Neural crest cell (in vitro differentiated cells): ENCODE measurements at regions not wholly inside any gene's neighbourhood (a gene's known extent, or its start where the extent isn't known, plus 50 kb on each side); places are given as distances from the start of the nearest gene placed in this dataset.
"Not testable (repeated sequence)": the region's sequence is repeated elsewhere in the genome, so short reads cannot be mapped to it uniquely, and the experiment has no call there.

ENCODE experiments used
- DNase-seq: peaks from one replicate; pipeline ENCODE4 v3.0.0; 2021; ENCODE audit warnings: low read depth, mixed read lengths, low spot score
- H3K27ac Mint-ChIP-seq: one replicate; pipeline ENCODE4 v1.8.0; 2021; ENCODE audit warnings: mild to moderate bottlenecking, mixed read lengths; ENCODE audit not compliant: unreplicated experiment
- H3K27me3 Mint-ChIP-seq: 2 replicates; pipeline ENCODE4 v1.8.0; 2021; ENCODE audit warnings: low read depth, mild to moderate bottlenecking, mixed read lengths
- H3K36me3 Mint-ChIP-seq: 2 replicates; pipeline ENCODE4 v1.8.0; 2021; ENCODE audit warnings: low read depth, mild to moderate bottlenecking, mixed read lengths
- H3K4me1 Mint-ChIP-seq: 2 replicates; pipeline ENCODE4 v1.8.0; 2021; ENCODE audit warnings: mixed read lengths
- H3K4me3 Mint-ChIP-seq: one replicate; pipeline ENCODE4 v1.8.0; 2021; ENCODE audit warnings: mild to moderate bottlenecking, mixed read lengths
- H3K9me3 Mint-ChIP-seq: 2 replicates; pipeline ENCODE4 v1.8.0; 2021; ENCODE audit warnings: mixed read lengths
- TF ChIP-seq, protein P1 (sequence below): fragments of 200-600 bp; sonication (generic); conservative IDR thresholded peaks from 2 replicates; pipeline ENCODE4 v1.5.0; 2021; ENCODE audit warnings: antibody characterized with exemption, mild to moderate bottlenecking

DNA sequence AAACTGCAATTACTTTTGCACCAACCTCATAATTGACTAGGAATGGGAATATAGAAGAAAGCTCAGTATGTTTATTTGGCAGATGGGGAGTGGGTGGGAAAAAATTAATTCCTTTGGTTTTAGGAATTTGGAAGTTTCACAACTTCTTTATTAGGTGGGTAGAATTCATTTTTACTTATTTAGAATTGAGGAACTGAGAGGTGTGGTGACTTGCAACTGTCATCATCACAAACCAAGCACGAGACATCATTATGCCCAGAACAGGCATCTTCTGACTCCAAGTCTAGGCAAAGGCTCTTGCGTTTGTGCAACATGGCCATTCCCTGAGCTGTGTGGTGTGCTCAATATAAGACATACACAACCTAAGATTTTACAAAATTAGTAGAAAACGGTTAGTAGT lies 380.0 kb downstream of the ATP23 start:
- H3K36me3 Mint-ChIP-seq = peaks cover 3% of the 10 kb centered on the region
- H3K27ac Mint-ChIP-seq = peak overlapping the region; percentile 59
- H3K4me1 Mint-ChIP-seq = no peaks in the 10 kb centered on the region
- TF ChIP-seq, protein P1, sequence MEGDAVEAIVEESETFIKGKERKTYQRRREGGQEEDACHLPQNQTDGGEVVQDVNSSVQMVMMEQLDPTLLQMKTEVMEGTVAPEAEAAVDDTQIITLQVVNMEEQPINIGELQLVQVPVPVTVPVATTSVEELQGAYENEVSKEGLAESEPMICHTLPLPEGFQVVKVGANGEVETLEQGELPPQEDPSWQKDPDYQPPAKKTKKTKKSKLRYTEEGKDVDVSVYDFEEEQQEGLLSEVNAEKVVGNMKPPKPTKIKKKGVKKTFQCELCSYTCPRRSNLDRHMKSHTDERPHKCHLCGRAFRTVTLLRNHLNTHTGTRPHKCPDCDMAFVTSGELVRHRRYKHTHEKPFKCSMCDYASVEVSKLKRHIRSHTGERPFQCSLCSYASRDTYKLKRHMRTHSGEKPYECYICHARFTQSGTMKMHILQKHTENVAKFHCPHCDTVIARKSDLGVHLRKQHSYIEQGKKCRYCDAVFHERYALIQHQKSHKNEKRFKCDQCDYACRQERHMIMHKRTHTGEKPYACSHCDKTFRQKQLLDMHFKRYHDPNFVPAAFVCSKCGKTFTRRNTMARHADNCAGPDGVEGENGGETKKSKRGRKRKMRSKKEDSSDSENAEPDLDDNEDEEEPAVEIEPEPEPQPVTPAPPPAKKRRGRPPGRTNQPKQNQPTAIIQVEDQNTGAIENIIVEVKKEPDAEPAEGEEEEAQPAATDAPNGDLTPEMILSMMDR = no peak
- no peak for DNase-seq
- H3K4me3 Mint-ChIP-seq = no peak overlapping the region
- peaks cover 7% of the 10 kb centered on the region for H3K9me3 Mint-ChIP-seq
- H3K27me3 Mint-ChIP-seq = no peaks in the 10 kb centered on the region

DNA sequence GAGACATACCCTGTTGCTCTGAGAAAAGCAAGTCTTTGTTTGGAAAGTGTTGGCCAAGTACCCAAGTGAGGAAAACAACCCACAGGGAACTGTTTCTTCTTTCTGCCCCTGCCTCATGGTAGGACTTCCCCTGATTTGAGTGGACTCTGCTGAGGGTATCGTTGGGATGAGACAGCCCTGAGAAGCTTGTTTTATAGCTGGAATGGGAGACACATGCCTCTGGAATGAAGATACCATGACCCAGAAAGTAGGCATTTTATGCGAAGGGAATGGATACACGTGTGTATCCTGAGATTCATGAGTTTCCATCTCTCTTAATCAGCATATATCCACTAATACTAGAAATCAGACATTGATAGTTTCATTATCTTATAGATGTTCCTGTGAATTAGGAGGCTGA lies 382.3 kb downstream of the ATP23 start:
- no peaks in the 10 kb centered on the region for H3K4me1 Mint-ChIP-seq
- no peak for DNase-seq
- H3K36me3 Mint-ChIP-seq = no peaks in the 10 kb centered on the region
- no peak overlapping the region for H3K4me3 Mint-ChIP-seq
- no peaks in the 10 kb centered on the region for H3K27me3 Mint-ChIP-seq
- H3K9me3 Mint-ChIP-seq = peaks cover 3% of the 10 kb centered on the region
- no peak overlapping the region for H3K27ac Mint-ChIP-seq
- TF ChIP-seq, protein P1 = no peak

GRCh38 chr12:58325561-58325960 lies 384.2 kb downstream of the ATP23 start:
- no peak overlapping the region for H3K4me3 Mint-ChIP-seq

GRCh38 chr12:58326534-58326933 lies 385.2 kb downstream of the ATP23 start:
- no peak for DNase-seq
- Mint-ChIP-seq H3K4me1 (no peaks in the 10 kb centered on the region), H3K36me3 (no peaks in the 10 kb centered on the region)

More at GRCh38 chr12:58325561-58325960, 384.2 kb downstream of the ATP23 start:
- no peaks in the 10 kb centered on the region for H3K36me3 Mint-ChIP-seq
- TF ChIP-seq, protein P1 = no peak
- no peaks in the 10 kb centered on the region for H3K9me3 Mint-ChIP-seq
- DNase-seq = no peak
- H3K27me3 Mint-ChIP-seq = no peaks in the 10 kb centered on the region
- no peak overlapping the region for H3K27ac Mint-ChIP-seq
- H3K4me1 Mint-ChIP-seq = no peaks in the 10 kb centered on the region

DNA sequence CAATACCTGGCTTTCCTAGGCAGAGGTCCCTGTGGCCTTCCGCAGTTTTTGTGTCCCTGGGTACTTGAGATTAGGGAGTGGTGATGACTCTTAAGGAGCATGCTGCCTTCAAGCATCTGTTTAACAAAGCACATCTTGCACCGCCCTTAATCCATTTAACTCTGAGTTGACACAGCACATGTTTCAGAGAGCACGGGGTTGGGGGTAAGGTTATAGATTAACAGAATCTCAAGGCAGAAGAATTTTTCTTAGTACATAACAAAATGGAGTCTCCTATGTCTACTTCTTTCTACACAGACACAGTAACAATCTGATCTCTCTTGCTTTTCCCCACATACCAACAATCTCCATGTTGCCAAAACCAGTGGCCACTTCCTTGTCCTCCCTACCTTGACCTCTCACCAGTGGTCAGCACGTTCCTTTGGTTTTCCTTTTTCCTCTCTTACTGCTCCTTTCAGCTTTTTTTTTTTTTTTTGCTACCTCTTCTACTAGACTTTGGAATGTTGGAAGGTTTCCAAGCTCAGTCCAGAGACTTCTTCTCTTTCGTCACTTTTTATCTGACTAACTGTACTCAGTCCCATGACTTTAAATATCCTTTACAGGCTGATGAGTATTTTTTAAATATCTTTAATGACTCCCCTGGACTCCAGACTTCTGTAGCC lies 395.3 kb downstream of the ATP23 start:
- DNase-seq, H3K27me3 Mint-ChIP-seq, H3K4me1 Mint-ChIP-seq, H3K36me3 Mint-ChIP-seq, H3K27ac Mint-ChIP-seq, H3K9me3 Mint-ChIP-seq, H3K4me3 Mint-ChIP-seq: not testable (repeated sequence)

More at GRCh38 chr12:58326534-58326933, 385.2 kb downstream of the ATP23 start:
- Mint-ChIP-seq H3K27ac (no peak overlapping the region), H3K4me3 (no peak overlapping the region), H3K27me3 (no peaks in the 10 kb centered on the region), H3K9me3 (no peaks in the 10 kb centered on the region)
- TF ChIP-seq, protein P1 = no peak

DNA sequence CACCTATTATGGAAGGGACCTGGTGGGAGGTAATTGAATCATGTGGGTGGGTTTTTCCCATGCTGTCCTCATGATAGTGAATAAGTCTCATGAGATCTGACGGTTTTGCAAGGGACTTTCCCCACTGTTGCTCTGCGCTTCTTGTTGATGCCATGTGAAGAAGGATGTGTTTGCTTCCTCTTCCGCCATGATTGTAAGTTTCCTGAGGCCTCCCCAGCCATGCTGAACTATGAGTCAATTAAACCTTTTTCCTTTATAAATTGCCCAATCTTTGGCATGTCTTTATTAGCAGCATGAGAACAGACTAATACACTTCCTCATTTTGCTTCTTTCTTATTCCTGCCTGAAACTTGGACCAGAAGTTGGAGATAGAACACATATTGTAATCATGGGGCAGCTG lies 396.2 kb downstream of the ATP23 start:
- not testable (repeated sequence) for DNase-seq, H3K4me3 Mint-ChIP-seq, H3K27me3 Mint-ChIP-seq, H3K4me1 Mint-ChIP-seq, H3K36me3 Mint-ChIP-seq, H3K9me3 Mint-ChIP-seq, H3K27ac Mint-ChIP-seq
